Breast epithelium (tissue), 3 donors: ENCODE measurements at regions not wholly inside any gene's neighbourhood (a gene's known extent, or its start where the extent isn't known, plus 50 kb on each side); places are given as distances from the start of the nearest gene placed in this dataset.

Source experiments
- CTCF ChIP-seq, 3 donors: fragments of 450-650 bp; IDR thresholded peaks; one replicate each; pipeline ENCODE4 v1.5.1; 2016 to 2017; ENCODE audit warnings: antibody characterized with exemption in 3 of 3, mild to moderate bottlenecking in 3 of 3, moderate library complexity in 3 of 3
- POLR2A ChIP-seq: fragments of 450-650 bp; IDR thresholded peaks from one replicate; pipeline ENCODE4 v1.6.1; 2016; ENCODE audit warnings: antibody characterized with exemption, mild to moderate bottlenecking, moderate library complexity
- POLR2AphosphoS5 ChIP-seq, 3 donors: sonication (generic); formaldehyde crosslinking; IDR thresholded peaks; one replicate each; pipeline ENCODE4 v1.6.1; 2017; ENCODE audit warnings: antibody characterized with exemption in 3 of 3

- no peak for TF ChIP-seq CTCF (IDR thresholded peaks at IDR 0.05)
- TF ChIP-seq POLR2A, result no peak
- TF ChIP-seq POLR2AphosphoS5 (IDR thresholded peaks at IDR 0.05), result no peak
Observed at GRCh38 chr14:38578278-38578681, 322.4 kb upstream of the CLEC14A start.
